Neural cell (in vitro differentiated cells): ENCODE measurements at regions not wholly inside any gene's neighbourhood (a gene's known extent, or its start where the extent isn't known, plus 50 kb on each side); places are given as distances from the start of the nearest gene placed in this dataset.

Experiments used
- H2AFZ ChIP-seq: fragments of 200-600, 300-800 bp; sonication (generic), shearing (Covaris generic); 2 replicates; pipeline ENCODE4 v1.6.0; 2014; ENCODE audit warnings: low read depth, mild to moderate bottlenecking, antibody characterized with exemption, low read length, moderate library complexity
- H3F3A ChIP-seq: fragments of 200-600 bp; shearing (Covaris generic); 2 replicates; pipeline ENCODE4 v1.6.1; 2016; ENCODE audit warnings: mild to moderate bottlenecking, moderate library complexity, mixed read lengths, antibody characterized with exemption, low read length; ENCODE audit not compliant: insufficient read depth, poor library complexity, severe bottlenecking
- H3K27ac ChIP-seq: fragments of 200-600, 300-800 bp; sonication (generic), shearing (Covaris generic); 2 replicates; pipeline ENCODE4 v1.5.1; 2014; ENCODE audit warnings: mild to moderate bottlenecking, low read length, moderate library complexity
- H3K27me3 ChIP-seq: fragments of 300-800, 200-600 bp; sonication (generic), shearing (Covaris generic); 2 replicates; pipeline ENCODE4 v1.6.0; 2014; ENCODE audit warnings: mild to moderate bottlenecking, low read depth, low read length, moderate library complexity; ENCODE audit not compliant: insufficient read depth
- H3K36me3 ChIP-seq: fragments of 300-800, 200-600 bp; sonication (generic), shearing (Covaris generic); 2 replicates; pipeline ENCODE4 v1.5.1; 2014; ENCODE audit warnings: mild to moderate bottlenecking, antibody characterized with exemption, low read length, moderate library complexity; ENCODE audit not compliant: insufficient read depth
- H3K4me2 ChIP-seq: fragments of 300-800, 200-600 bp; sonication (generic), shearing (Covaris generic); 2 replicates; pipeline ENCODE4 v1.6.0; 2014; ENCODE audit warnings: mild to moderate bottlenecking, low read length
- H3K4me3 ChIP-seq: fragments of 300-800, 200-600 bp; sonication (generic), shearing (Covaris generic); 2 replicates; pipeline ENCODE4 v1.5.1; 2014; ENCODE audit warnings: mild to moderate bottlenecking, low read length, moderate library complexity
- H3K79me2 ChIP-seq: fragments of 200-600 bp; shearing (Covaris generic); replicated peaks from 2 replicates; pipeline ENCODE4 v1.6.0; 2014; ENCODE audit warnings: mild to moderate bottlenecking, low read length, moderate library complexity; ENCODE audit not compliant: insufficient read depth
- H3K9ac ChIP-seq: fragments of 300-800, 200-600 bp; sonication (generic), shearing (Covaris generic); 2 replicates; pipeline ENCODE4 v1.6.1; 2016; ENCODE audit warnings: mild to moderate bottlenecking, low read length, mixed read lengths
- H3K9me2 ChIP-seq: fragments of 200-600 bp; shearing (Covaris generic); 2 replicates; pipeline ENCODE4 v1.6.1; 2016; ENCODE audit warnings: mild to moderate bottlenecking, low read length, mixed read lengths; ENCODE audit not compliant: insufficient read depth
- H3K9me3 ChIP-seq: fragments of 200-600, 300-800 bp; sonication (generic), shearing (Covaris generic); 2 replicates; pipeline ENCODE4 v1.6.1; 2016; ENCODE audit warnings: mild to moderate bottlenecking, mixed run types, low read length, moderate library complexity, mixed read lengths
- H4K20me1 ChIP-seq: fragments of 200-600 bp; shearing (Covaris generic); 2 replicates; pipeline ENCODE4 v1.6.1; 2016; ENCODE audit warnings: mild to moderate bottlenecking, mixed run types; ENCODE audit not compliant: insufficient read depth
- EP300 ChIP-seq: fragments of 450-650 bp; conservative IDR thresholded peaks from 2 replicates; pipeline ENCODE4 v1.6.1; 2014; ENCODE audit warnings: antibody characterized with exemption, mild to moderate bottlenecking, moderate library complexity; ENCODE audit not compliant: poor library complexity, severe bottlenecking
- EZH2 ChIP-seq: fragments of 200-600, 300-800 bp; shearing (Covaris generic), sonication (generic); IDR thresholded peaks from 2 replicates; pipeline ENCODE4 v1.6.1; 2014; ENCODE audit warnings: antibody characterized with exemption, low read length, borderline replicate concordance, mild to moderate bottlenecking; ENCODE audit not compliant: insufficient read depth, poor library complexity, severe bottlenecking
- MXI1 ChIP-seq: fragments of 450-650 bp; conservative IDR thresholded peaks from 2 replicates; pipeline ENCODE4 v1.6.1; 2014; ENCODE audit warnings: antibody characterized with exemption, mild to moderate bottlenecking; ENCODE audit not compliant: poor library complexity, severe bottlenecking
- POLR2AphosphoS5 ChIP-seq: IDR thresholded peaks from 2 replicates; pipeline ENCODE4 v1.6.1; 2012
- RAD21 ChIP-seq: fragments of 450-650 bp; conservative IDR thresholded peaks from 2 replicates; pipeline ENCODE4 v1.6.1; 2014; ENCODE audit warnings: antibody characterized with exemption, mild to moderate bottlenecking, moderate library complexity
- REST ChIP-seq: IDR thresholded peaks from 2 replicates; pipeline ENCODE4 v1.6.1; 2012; ENCODE audit warnings: borderline replicate concordance
- SMC3 ChIP-seq: fragments of 450-650 bp; conservative IDR thresholded peaks from 2 replicates; pipeline ENCODE4 v1.6.1; 2014; ENCODE audit warnings: antibody characterized with exemption, mild to moderate bottlenecking, moderate library complexity; ENCODE audit not compliant: poor library complexity
- TAF1 ChIP-seq: IDR thresholded peaks from 2 replicates; pipeline ENCODE4 v1.6.1; 2012; ENCODE audit warnings: low read depth
- TF ChIP-seq, protein P1 (sequence below): fragments of 450-650 bp; IDR thresholded peaks from 2 replicates; pipeline ENCODE4 v1.5.1; 2014; ENCODE audit warnings: antibody characterized with exemption, mild to moderate bottlenecking, moderate library complexity; ENCODE audit not compliant: poor library complexity, severe bottlenecking

DNA sequence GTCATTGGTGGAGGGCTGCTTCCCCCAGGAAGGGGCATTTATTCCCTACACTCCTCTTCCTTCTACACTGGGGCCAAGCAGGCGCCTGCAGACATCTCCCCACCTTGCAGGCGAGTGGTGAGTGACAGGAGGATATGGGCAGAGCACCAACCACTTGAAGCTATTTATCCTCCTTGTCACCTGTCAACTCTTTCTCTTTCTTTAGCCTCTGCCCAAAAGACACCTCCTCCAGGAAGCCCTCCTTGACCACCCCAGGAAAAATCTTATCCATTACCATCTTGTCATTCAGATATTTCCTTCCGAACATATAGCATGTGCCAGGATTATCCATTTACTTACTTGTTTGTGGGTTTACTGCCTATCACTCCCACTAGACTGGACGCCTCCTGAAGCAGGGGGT is 362.4 kb downstream of the MN1 start:
- H3K27ac ChIP-seq = no peak overlapping the region
- H3K4me2 ChIP-seq = no peak overlapping the region
- no peak overlapping the region for H2AFZ ChIP-seq
- H3F3A ChIP-seq = no peaks in the 10 kb centered on the region
- H3K9ac ChIP-seq = no peak overlapping the region
- no peak overlapping the region for H3K4me3 ChIP-seq
- H4K20me1 ChIP-seq = no peaks in the 10 kb centered on the region
- no peaks in the 10 kb centered on the region for H3K27me3 ChIP-seq
- TF ChIP-seq, protein P1, sequence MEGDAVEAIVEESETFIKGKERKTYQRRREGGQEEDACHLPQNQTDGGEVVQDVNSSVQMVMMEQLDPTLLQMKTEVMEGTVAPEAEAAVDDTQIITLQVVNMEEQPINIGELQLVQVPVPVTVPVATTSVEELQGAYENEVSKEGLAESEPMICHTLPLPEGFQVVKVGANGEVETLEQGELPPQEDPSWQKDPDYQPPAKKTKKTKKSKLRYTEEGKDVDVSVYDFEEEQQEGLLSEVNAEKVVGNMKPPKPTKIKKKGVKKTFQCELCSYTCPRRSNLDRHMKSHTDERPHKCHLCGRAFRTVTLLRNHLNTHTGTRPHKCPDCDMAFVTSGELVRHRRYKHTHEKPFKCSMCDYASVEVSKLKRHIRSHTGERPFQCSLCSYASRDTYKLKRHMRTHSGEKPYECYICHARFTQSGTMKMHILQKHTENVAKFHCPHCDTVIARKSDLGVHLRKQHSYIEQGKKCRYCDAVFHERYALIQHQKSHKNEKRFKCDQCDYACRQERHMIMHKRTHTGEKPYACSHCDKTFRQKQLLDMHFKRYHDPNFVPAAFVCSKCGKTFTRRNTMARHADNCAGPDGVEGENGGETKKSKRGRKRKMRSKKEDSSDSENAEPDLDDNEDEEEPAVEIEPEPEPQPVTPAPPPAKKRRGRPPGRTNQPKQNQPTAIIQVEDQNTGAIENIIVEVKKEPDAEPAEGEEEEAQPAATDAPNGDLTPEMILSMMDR = no peak
- TF ChIP-seq REST (no peak), SMC3 (no peak), POLR2AphosphoS5 (no peak), TAF1 (no peak)
- H3K36me3 ChIP-seq = no peaks in the 10 kb centered on the region
- no peaks in the 10 kb centered on the region for H3K9me2 ChIP-seq
- no peaks in the 10 kb centered on the region for H3K9me3 ChIP-seq
- no peaks in the 10 kb centered on the region for H3K79me2 ChIP-seq

- TF ChIP-seq RAD21 (no peak), MXI1 (no peak), SMC3 (no peak), TAF1 (no peak), POLR2AphosphoS5 (no peak), REST (no peak), EZH2 (no peak), EP300 (no peak)
- TF ChIP-seq, protein P1 = no peak
- Histone ChIP-seq H2AFZ (no peak overlapping the region), H3K9me3 (no peaks in the 10 kb centered on the region), H3K27me3 (no peaks in the 10 kb centered on the region), H3K79me2 (no peaks in the 10 kb centered on the region), H3K4me3 (no peak overlapping the region), H3K36me3 (no peaks in the 10 kb centered on the region), H3K27ac (no peak overlapping the region), H3K9me2 (no peaks in the 10 kb centered on the region), H3K9ac (no peak overlapping the region), H3K4me2 (no peak overlapping the region), H4K20me1 (no peaks in the 10 kb centered on the region), H3F3A (no peaks in the 10 kb centered on the region)
Observed at GRCh38 chr22:27440304-27440865, 361.2 kb downstream of the MN1 start.
